Stimulated activated CD4-positive, alpha-beta T cell treated with anti-CD3 and anti-CD28 coated beads, Interleukin-15, amount 100 ng/mL, for 48 hours (primary cell): ENCODE measurements at regions not wholly inside any gene's neighbourhood (a gene's known extent, or its start where the extent isn't known, plus 50 kb on each side); places are given as distances from the start of the nearest gene placed in this dataset.
"Not testable (repeated sequence)": the region's sequence is repeated elsewhere in the genome, so short reads cannot be mapped to it uniquely, and the experiment has no call there.

Experiments
- DNase-seq, 2 donors: peaks; one replicate each; pipeline ENCODE4 v3.0.0-alpha.2; 2020; ENCODE audit warnings: low read depth in 2 of 2

DNA sequence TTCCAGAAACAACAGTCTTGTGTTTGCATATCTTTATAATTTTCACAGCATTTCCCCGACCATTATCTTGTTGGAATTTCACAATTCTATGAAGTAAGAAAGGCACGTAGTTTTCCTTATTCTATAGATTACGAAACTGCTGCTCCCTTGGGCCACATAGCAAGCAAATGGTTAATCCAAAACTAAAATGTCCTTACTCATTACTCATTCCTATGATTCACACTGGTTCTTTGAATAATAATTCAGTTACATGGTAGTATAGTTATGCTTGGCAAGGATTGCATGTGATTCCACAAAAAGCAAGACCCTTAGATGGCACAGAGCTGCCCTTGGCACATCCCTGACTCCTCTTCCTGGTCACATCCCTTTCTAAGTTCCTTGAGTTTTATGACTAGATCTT lies 51.2 kb downstream of the OR13H1 start:
- no peak for DNase-seq

DNA sequence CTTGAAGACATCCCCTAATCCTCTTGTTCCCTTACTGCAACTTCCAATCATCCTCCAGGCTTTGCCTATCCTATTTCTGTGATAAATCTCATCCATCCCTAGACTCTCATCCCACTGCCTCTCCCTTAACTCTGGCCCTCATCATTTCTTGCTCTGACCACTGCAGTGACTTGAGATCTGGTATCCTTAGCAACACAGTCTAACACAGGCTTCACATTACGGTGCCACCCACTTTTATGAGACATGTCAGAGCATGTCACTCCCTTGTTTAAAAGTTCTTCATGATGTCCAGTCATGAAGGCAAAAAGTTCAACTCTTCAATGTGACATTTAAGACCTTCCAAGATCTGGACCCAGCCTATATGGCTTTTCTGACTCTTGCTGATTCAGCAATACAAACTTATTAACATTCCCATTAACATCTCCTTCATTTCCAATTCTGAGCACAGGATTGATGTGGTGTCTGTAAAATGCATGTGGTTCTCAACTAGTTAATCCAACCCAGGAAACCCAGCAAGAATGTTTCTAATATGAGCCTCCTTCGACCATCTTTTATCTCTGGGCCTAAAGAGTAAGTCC lies 64.0 kb downstream of the OR13H1 start:
- DNase-seq = no peak

DNA sequence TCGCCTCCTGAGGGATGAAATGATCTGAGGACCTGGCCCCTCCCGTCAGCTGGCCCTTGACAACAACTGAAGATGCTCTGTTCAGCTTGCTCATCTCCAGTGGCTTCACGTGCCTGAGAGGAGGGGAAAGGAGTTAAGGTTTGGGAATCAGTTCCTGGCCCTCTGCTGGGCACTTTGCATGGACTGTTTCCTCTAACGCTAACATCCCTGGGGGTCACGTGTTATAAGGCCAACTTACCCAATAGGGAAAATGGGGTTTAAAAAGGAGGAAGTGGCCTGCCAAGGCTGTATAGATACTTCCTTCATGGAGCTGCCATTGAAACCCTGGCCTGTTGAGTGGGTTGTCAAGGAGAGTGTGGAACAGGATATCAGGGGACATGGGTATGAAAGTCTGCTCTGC lies 65.6 kb downstream of the OR13H1 start:
- DNase-seq = no peak

DNA sequence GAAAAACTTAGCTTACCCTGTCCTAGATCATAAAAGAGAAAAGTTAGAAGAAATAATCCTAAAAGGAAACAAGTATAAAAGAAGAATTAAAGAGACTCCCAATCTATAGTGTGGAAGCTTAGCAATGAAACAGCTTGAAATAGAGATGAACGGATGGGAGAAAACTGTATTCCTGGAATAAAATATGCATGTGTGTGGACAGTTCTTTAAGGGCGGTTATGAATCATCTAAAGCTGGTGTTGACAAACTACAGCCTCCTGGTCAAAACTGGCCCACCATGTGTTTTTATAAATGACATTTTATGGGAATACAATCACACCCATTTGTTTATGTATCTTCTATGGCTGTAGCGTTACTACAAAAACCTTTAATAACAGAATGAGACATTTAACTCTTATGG lies 69.4 kb downstream of the OR13H1 start:
- DNase-seq = no peak

DNA sequence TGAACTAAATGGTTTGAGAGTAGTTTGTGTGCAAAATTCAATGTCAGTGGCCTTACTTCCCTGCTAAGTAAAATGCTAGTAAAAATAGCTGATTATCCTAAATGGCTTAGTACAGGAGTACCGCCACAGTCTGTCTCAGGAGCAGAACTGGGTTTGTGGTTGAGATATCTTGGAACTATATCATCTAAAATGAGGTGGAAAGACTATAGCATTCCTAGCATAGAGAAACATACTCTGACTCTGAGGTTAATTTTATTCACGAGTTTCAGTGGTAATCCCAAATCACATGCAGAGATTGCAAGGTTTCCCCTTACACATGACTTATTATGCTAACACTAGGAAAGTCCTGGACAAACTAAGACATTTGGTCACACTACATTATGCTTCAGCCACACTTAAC lies 70.4 kb downstream of the OR13H1 start:
- no peak for DNase-seq

DNA sequence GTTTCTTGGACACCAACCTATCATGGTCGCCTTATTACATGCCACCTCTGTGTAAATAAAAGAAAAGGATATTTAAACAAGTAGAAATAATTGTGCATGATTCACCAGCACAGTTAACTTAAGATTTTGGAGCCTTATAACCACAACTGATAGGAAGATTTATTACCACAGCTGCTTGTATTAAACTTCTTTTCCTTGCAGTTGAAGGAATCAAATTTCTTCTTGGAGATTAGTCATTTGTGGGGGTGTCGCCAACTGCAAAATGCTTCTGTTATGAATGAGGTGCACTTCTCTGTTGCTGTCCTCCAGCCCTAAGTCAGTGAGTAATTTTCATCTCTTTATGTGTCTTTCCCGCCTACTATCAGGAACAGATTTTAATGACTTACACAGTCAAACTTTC lies 73.3 kb downstream of the OR13H1 start:
- no peak for DNase-seq

DNA sequence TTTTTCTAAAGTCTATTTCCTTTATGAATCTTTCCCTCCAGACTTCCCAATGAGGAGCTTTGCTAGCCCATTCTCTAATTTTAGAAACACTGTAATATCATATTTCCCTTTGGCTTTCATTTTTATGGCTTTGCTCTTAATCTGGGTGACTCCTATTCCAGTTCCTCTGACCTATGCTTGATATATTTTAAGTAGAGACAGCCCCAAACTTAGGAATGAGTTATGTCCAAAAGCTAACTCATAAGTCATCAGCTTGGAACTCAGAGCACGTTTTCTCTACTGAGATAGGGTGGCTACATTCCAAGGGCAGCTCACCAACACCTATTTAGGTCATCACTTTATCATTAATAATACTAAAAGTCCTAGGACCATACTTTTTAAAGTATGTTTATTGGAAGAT lies 77.8 kb downstream of the OR13H1 start:
- DNase-seq = no peak

DNA sequence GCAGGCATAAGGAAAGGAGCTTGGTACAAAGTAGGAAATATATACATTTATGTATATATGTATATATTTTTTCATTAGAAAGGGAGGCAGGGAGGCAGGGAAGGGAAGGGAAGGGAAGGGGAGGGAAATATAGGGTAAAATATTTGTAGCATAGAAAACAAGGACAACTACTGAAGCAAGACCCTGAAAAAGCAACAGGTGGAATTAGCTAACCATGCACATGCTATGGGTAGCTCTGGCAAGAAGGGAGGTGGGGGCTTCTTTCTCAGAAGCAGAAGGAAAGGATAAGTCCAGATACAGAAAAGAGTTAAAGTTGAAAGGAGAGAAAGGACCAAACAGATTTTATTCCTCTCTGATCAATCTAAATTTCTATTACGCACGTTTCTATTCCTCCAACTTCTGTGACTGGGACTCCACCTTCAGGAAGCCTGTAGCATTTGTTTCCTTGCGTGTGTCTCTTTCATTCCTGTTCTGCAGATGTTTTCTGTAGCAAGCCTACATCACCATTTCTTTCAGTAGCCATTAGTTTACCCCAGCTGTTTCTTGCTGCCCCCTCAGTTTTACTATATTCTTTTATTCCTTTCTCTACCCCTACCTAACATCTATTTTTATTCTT lies 82.9 kb downstream of the OR13H1 start:
- DNase-seq = no peak

DNA sequence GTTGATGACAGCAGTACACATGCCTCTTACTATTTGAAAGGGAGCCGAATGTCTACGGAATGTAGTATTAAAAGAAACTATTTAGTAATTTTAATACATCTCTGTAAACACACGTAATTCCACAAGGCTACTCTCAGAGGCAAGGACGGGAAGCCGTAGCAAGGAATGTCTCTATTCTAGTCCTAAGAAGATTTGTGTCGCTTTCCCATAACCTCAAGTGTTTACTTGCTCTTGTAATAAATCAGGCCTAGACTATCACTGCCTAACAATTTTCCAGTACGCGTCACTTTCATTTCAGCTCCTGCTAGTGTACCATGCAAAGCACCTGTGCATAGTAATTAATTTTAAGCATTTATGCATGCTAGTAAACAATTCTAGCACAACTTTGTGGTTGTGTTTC lies 86.7 kb downstream of the OR13H1 start:
- DNase-seq = no peak

DNA sequence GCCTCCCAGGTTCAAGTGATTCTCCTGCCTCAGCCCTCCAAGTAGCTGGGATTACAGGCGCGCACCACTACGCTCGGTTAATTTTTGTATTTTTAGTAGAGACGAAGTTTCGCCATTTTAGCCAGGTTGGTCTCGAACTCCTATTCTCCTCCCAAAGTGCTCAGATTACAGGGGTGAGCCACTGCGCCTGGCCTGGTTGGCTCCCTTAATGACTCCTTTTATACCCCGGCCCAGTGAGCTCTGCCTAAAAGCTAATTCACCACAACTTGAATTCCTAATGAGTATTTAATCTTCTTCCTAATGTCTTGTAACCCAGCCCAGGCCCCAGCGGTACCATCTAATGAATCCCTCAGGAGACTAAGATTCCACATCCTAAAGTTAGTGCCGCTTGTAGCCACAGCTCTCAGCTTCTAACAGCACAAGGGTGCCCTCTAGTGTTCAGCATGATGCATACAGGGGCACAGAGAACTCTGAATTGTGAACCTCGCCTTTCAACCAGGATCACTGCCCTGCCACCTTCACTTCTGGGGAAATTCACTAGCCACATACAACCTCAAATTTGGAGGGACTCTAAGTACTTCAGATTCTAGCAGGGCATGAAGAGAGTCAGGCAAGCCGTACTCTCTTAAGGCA lies 89.5 kb downstream of the OR13H1 start:
- peak in 1 of 2 donors; percentile 52 for DNase-seq

DNA sequence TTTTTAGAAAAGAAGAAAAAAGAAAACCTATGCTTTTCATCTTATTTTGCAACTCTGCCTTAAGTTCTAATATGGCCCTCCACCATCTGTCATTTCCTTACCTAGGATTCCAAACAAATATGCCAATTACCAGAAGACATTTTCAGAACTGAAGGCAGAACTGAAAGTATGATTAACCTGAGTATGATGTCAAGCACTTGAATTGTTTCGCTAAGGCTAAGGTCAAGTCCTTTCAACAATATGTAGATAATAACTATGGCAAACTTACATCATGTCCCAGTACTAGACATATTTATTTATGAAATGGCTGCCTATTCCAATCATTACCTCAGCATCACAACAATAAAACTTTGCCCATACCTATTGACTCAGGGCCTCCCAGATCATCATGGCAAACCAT lies 91.0 kb downstream of the OR13H1 start:
- DNase-seq = no peak

DNA sequence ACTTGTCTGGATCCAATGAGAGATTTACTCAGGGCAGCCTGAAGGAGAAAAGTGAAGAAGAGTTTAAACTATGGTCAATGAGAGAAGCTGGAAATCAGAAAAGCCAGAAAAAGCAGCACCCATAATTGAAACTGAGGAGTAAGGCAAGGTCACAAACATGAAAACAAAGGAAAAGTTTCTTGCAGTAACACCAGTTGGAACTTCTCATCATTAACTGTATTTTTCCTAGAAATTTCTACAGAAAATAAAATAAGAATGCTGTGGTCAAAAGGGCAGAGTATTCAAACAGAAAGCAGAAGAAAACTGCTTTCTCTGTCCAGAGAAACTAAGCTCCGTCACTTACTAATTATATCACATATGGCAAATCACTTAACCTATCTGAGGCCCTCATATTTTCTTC lies 102.2 kb downstream of the OR13H1 start:
- no peak for DNase-seq

DNA sequence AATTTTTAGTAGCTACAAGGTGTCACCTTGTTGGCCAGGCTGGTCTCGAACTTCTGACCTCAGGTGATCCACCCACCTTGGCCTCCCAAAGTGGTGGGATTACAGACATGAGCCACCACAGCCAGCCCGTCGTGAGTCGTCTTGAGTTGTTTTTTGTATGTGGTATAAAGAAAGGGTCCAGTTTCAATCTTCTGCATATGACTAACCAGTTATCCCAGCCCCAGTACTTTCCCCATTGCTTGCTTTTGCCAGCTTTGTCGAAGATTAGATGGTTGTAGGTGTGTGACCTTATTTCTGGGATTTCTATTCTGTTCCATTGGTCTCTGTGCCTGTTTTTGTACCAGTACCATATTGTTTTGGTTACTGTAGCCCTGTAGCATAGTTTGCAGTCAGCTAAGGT lies 105.9 kb downstream of the OR13H1 start:
- no peak for DNase-seq

DNA sequence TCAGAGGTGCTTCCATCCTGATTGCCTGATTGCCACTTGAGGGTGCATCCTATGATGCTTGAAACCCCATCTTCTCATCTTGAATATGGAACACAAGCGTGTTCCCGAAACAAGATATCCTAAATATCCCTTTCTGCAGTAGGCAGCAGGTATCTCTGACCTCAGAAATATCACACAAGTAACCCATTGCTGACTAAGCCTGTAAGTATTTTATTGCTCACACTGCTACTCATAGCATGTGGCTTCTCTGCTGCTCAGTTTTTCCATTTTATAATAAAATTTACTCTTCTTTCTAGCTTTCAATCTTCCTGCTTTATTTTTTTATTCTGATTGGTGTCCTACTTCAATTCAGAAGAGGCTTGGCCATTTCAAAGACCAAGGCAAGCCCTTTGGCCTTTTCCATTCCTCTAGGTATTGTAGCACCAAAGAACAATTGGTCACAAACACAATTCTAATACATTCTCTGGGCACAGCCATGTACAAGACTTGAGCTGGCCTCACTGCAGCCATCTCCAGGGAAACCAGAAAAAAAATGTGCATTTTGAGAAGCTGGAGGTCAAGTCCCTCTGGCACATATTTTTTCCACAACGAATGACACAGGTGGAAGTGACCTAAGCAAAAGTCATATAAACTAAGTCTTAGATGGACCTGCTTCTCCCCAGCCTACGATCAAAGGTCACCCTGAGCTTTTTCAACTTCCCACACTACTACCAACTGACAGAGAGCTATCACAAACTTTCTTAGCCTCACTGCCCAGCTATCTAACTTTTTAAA lies 107.0 kb downstream of the OR13H1 start:
- no peak for DNase-seq

DNA sequence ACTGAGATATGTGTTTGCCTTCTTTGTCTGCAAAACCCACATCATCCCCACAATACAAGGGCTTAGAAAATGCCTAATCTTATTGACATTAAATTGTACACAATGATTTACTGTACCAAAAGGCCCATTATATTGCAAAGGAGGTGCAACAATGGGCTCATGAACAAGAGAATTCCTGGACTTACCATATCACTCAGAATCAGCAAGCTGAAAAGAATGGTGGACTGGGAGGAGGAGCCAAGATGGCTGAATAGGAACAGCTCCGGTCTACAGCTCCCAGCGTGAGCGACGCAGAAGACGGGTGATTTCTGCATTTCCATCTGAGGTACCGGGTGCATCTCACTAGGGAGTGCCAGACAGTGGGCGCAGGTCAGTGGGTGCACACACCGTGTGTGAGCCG lies 119.9 kb downstream of the OR13H1 start:
- not testable (repeated sequence) for DNase-seq

DNA sequence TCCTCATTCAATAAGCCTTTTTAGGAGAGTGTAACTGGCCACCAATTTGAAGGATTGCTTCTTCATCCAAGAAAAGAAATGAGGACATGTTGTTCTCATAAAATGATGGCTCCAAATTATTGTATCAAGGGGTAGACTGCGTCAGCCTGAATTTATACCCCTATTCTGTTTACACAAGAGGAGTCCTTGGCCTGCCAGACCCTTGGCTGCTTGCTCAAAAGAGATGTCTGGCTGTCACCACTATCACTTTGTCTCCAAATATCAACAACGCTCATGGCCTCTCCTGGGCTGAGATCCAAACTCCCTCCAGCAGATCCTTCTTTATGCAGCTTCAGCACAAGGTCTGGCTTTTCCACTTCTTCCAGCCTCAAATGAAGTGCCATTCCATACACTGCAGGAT lies 127.9 kb downstream of the OR13H1 start:
- no peak for DNase-seq

DNA sequence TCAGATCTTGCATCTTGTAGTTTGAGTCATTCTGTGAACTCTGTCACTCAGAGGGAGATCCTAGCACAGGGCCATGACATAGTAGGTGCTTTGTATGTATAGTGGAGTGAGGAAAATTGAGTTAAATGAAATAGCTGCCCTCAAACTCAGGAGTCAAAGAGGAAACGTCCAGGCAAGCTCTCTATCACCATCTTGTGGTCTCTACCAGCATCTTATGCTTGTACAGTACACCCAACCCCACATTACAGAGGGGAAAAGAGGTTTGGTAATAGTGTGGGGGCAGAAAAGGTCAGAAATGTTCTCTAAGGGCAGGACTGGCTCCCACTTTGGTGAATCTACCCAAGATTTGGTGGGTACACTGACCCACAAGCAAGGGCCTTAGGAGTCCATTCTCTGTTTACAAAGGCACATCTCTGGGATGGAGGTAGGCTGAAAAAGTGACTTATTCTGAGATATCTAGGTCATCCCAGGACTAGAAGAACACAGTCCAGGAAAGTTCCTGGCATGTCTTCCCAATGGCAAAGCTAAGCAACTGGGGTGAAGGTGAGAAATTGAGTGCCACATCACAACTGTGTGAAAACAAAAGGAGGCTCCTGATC lies 131.8 kb downstream of the OR13H1 start:
- DNase-seq = no peak

DNA sequence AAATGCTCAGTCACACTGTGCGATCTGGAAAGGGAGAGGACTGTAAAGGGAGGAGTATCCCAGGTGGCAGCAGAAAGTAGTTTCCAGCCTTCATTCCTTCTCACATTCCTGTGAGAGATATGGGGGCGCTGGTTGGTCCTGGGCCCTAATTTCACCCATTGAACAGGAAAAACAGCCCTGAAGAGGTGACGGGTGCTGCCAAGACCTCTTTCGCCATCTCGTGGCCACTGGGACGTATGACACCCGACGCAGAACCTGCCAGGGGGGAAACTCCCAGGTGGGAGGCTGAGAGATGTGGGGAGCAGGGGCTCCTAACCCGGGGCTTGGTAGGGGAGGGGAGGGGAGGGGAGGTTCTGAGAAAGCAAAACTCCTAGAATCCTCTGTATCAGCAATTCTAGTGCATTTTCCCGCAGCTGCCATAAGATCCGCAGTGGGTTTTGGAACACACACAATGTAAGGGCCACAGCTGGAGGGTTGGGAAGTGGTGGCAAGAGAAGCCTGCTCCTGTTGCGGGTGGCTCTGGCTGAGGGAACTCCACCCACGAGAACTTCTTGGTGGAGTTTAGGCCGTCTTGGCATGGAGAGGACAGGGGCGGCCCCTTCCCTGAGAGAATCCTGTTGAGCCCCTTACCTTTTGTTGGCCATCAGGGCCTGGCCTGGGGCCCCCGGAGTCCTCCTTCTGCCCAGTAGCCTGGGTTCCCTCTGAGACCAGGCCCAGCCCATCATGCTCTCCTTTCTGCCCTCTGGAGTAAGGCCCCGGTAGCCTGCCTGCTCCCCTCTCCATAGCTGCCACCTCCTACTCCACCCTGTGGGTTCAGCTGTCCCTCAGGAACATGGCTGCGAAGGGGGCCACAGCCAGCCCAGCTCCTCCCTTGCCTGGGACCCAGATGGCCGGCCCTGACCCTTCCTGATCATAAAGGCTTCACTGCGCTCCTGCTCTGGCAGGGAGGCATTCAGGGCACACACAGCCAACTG lies 134.1 kb downstream of the OR13H1 start:
- DNase-seq = peak; percentile 1 to 33

DNA sequence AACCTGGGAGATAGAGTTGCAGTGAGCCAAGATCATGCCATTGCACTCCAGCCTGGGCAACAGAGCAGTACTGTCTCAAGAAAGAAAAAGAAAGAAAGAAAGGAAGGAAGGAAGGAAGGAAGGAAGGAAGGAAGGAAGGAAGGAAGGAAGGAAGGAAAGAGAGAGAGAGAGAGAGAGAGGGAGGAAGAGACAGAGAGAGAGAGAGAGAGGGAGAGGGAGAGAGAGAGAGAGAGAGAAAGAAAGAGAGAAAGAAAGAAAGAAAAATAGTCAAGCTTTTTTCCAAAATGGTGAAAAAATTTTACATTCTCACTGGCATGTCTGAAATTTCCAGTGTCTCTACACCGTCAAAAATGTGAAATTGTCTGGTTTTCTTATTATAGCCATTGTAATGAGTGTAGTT lies 138.9 kb downstream of the OR13H1 start:
- not testable (repeated sequence) for DNase-seq

DNA sequence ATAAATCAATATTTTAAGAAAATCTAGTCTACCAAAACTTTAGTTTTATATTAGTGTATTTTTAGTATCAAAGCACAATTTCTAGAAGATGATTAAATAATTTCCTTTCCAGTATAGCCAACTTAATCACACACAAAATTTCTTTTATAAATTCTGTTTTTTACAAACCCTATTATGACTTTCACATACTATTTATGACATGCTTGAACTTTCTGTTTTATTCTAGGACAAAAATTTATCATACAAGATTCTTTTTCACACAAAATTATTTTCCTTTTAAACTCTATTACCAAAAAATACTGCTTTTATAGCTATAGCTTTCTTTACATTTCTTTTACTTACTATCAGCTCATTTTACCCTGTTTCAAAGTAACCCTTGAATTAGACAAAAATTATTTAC lies 149.5 kb downstream of the OR13H1 start:
- DNase-seq = no peak

DNA sequence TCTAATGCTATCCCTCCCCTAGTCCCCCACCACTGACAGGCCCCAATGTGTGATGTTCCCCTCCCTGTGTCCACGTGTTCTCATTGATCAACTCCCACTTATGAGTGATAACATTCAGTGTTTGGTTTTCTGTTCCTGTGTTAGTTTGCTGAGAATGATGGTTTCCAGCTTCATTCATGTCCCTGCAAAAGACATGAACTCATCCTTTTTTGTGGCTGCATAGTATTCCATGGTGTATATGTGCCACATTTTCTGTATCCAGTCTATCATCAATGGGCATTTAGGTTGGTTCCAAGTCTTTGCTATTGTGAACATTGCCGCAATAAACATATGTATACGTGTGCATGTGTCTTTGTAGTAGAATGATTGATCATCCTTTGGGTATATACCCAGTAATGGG lies 153.1 kb downstream of the OR13H1 start:
- DNase-seq = not testable (repeated sequence)
